ENCODE measurements at regions not wholly inside any gene's neighbourhood (a gene's known extent, or its start where the extent isn't known, plus 50 kb on each side); places are given as distances from the start of the nearest gene placed in this dataset.

DNA sequence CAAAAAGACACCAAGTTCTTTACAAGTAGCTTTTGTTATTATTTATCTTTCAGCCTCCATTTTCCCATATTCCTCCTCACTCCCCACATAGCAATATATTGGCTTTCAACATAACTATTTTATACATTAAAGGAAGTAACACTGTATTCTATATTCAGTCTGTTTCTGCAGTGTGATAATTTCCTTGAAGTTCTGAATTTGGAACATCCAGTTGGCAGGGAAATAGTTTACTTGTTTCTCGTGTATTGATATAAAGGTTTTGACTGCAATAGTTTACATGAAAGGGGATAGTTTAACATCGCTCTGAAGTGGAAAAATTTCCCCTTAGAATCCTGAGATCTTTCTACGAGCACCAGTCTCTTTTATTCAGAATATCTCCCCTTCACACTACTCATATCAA, 341.5 kb upstream of the ANO3 start:
- WGBS, 2 donors, result 81 to 89% methylated on average over 3 of the region's 3 CpGs
- Histone ChIP-seq H3K36me3 (ENCODE audit: control insufficient read depth in 1 of 2, insufficient read depth in 2 of 2, low read length in 1 of 2) (no peaks in the 10 kb centered on the region), H3K4me3 (ENCODE audit: low read length in 2 of 2) (no peak overlapping the region), H3K27me3 (ENCODE audit: control insufficient read depth in 1 of 2, insufficient read depth in 2 of 2, low read length in 1 of 2) (no peaks in the 10 kb centered on the region), H3K4me1 (ENCODE audit: control insufficient read depth in 1 of 2, insufficient read depth in 2 of 2, low read length in 2 of 2) (no peaks in the 10 kb centered on the region), H3K27ac (ENCODE audit: low read depth in 1 of 2, low read length in 2 of 2) (no peak overlapping the region), H3K9me3 (ENCODE audit: control insufficient read depth, low read length) (no peaks in the 10 kb centered on the region)
- DNase-seq (no peak), ATAC-seq (ENCODE audit: low FRiP score) (no peak)
- intact Hi-C loops (cut with DNase I), result no loop called here

DNA sequence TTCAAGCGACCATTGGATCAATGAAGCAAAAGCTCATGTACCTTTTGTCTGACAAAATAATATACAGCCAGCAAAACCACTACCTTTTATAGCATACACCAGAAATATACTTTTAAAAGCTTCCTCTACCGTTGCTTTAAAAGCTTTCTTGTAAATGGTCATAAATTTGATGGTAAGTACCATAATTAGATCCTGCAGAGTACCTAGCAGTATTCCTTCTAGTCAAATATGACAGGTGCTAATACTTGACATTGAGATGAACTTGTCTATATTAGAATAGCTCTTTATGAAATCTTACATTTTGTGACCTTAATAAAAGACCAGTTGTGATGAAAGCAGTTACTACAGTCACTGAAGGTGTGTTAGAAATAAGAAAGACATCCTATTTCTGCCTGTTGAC, 340.5 kb upstream of the ANO3 start:
- no peak for ATAC-seq (ENCODE audit: low FRiP score)
- Histone ChIP-seq H3K4me3 (ENCODE audit: low read length in 2 of 2) (no peak overlapping the region), H3K27me3 (ENCODE audit: control insufficient read depth in 1 of 2, insufficient read depth in 2 of 2, low read length in 1 of 2) (no peaks in the 10 kb centered on the region), H3K27ac (ENCODE audit: low read depth in 1 of 2, low read length in 2 of 2) (no peak overlapping the region), H3K9me3 (ENCODE audit: control insufficient read depth, low read length) (no peaks in the 10 kb centered on the region), H3K36me3 (ENCODE audit: control insufficient read depth in 1 of 2, insufficient read depth in 2 of 2, low read length in 1 of 2) (no peaks in the 10 kb centered on the region), H3K4me1 (ENCODE audit: control insufficient read depth in 1 of 2, insufficient read depth in 2 of 2, low read length in 2 of 2) (no peaks in the 10 kb centered on the region)
- intact Hi-C loops (cut with DNase I), result no loop called here
- 83 to 87% methylated on average over 2 of the region's 2 CpGs for WGBS, 2 donors
- no peak for DNase-seq

DNA sequence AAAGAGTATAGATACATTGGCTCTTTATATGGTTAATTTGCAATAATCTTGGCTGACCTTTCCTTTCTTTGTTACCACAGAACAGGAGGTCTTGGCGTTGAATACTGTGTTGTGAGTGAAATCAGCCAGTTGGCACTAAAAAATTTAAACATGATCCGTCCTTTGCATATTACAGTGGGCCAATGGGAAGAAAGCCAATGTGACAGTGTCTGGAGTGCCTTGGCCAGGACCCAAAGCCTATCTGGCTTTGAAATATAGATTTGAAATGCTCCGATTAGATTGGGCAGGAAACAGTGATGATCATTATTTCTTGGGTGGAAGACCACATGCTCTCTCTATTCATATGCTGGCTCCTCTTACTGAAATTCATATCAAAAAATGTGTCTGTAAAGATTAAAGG, 339.6 kb upstream of the ANO3 start:
- intact Hi-C loops (cut with DNase I), result no loop called here
- WGBS, 2 donors, result 8 to 10% methylated on average over 3 of the region's 3 CpGs

DNA sequence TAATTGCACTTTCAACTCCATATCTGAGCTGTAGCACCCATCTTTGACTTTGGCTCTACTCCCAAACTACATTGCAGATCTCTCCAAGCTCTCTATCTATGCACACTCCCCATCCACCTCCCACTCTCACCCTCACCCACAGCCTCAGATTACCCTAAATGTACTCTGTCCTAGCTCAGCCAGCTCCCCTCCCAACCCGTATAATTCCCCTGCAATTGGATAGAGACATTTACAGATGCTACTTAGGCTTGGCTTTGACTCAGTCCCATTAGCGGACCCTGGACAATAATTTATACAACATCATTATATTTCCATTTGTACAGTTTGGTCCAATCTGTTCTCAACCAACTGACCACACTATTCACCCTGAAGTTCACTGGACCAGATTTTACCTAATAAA, 338.9 kb upstream of the ANO3 start:
- no peak for ATAC-seq (ENCODE audit: low FRiP score)
- intact Hi-C loops (cut with DNase I), result no loop called here
- Histone ChIP-seq H3K27me3 (ENCODE audit: control insufficient read depth in 1 of 2, insufficient read depth in 2 of 2, low read length in 1 of 2) (no peaks in the 10 kb centered on the region), H3K4me1 (ENCODE audit: control insufficient read depth in 1 of 2, insufficient read depth in 2 of 2, low read length in 2 of 2) (no peaks in the 10 kb centered on the region), H3K9me3 (ENCODE audit: control insufficient read depth, low read length) (no peaks in the 10 kb centered on the region), H3K36me3 (ENCODE audit: control insufficient read depth in 1 of 2, insufficient read depth in 2 of 2, low read length in 1 of 2) (no peaks in the 10 kb centered on the region), H3K27ac (ENCODE audit: low read depth in 1 of 2, low read length in 2 of 2) (no peak overlapping the region), H3K4me3 (ENCODE audit: low read length in 2 of 2) (no peak overlapping the region)
- WGBS, 2 donors, result 92 to 98% methylated on average over 2 of the region's 2 CpGs
- no peak for DNase-seq

More for the DNA sequence above, 339.6 kb upstream of the ANO3 start:
- no peaks in the 10 kb centered on the region for H3K27me3 ChIP-seq (ENCODE audit: control insufficient read depth in 1 of 2, insufficient read depth in 2 of 2, low read length in 1 of 2)
- no peak overlapping the region for H3K27ac ChIP-seq (ENCODE audit: low read depth in 1 of 2, low read length in 2 of 2)
- H3K4me1 ChIP-seq (ENCODE audit: control insufficient read depth in 1 of 2, insufficient read depth in 2 of 2, low read length in 2 of 2), result no peaks in the 10 kb centered on the region
- no peak for ATAC-seq (ENCODE audit: low FRiP score)
- DNase-seq, result no peak
- H3K9me3 ChIP-seq (ENCODE audit: control insufficient read depth, low read length), result no peaks in the 10 kb centered on the region
- H3K36me3 ChIP-seq (ENCODE audit: control insufficient read depth in 1 of 2, insufficient read depth in 2 of 2, low read length in 1 of 2), result no peaks in the 10 kb centered on the region
- H3K4me3 ChIP-seq (ENCODE audit: low read length in 2 of 2), result no peak overlapping the region

DNA sequence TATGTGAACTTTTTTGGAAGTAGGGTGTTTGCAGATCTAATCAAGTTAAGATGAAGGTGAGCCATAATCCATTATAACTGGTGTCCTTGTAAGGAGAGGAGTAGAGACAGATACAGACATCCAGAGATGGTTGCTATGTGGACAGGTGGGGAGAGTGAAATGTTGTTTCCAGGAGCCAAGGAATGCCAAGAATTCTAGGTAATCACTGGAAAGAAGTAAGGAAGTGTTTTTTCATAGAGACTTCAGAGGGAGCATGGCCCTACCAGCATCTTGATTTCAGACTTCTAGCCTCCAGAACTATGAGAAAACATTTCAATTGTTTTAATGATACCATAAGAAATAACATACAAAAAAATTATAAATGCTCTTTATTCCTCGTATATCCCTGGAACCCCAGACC, 320.5 kb upstream of the ANO3 start:
- Histone ChIP-seq H3K4me1 (ENCODE audit: control insufficient read depth in 1 of 2, insufficient read depth in 2 of 2, low read length in 2 of 2) (no peaks in the 10 kb centered on the region), H3K9me3 (ENCODE audit: control insufficient read depth, low read length) (no peaks in the 10 kb centered on the region), H3K36me3 (ENCODE audit: control insufficient read depth in 1 of 2, insufficient read depth in 2 of 2, low read length in 1 of 2) (no peaks in the 10 kb centered on the region), H3K27ac (ENCODE audit: low read depth in 1 of 2, low read length in 2 of 2) (no peak overlapping the region), H3K27me3 (ENCODE audit: control insufficient read depth in 1 of 2, insufficient read depth in 2 of 2, low read length in 1 of 2) (no peaks in the 10 kb centered on the region), H3K4me3 (ENCODE audit: low read length in 2 of 2) (no peak overlapping the region)
- intact Hi-C loops (cut with DNase I), result no loop called here
- 41 to 68% methylated on average over 1 of the region's 1 CpG for WGBS, 2 donors
- ATAC-seq (ENCODE audit: low FRiP score), result no peak
- DNase-seq, result no peak

DNA sequence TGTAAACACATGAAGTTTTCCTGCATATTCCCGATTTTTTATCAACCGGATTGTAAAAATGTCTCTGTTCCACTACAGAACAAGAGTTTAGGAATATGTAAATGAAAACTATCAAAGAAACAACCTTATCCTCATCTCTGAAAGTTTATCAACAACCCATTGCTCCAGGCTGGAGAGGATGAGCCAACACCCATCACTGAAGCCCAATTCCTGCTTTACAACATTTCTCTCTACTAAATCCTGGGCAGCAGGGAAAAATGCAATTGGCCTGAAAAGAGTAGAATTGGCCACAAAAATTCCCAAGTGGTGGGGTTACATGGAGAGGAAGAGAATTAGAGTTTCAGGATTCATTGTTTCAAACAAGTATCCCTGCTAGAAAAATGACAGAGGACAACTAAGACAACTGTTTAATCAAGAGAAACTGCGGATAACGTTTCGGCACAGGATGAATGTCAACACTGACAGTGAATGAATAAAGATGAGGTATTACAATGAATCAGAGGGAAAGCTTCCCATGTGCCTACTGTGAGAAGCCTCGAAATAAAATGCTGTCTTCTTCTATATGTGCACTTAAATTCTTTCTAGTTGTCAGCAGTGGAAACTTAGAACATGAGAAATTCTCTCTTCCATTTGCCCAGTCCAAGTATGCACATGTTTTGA, 317.3 kb upstream of the ANO3 start:
- H3K27ac ChIP-seq (ENCODE audit: low read depth in 1 of 2, low read length in 2 of 2), result no peak overlapping the region
- no peaks in the 10 kb centered on the region for H3K4me1 ChIP-seq (ENCODE audit: control insufficient read depth in 1 of 2, insufficient read depth in 2 of 2, low read length in 2 of 2)
- H3K36me3 ChIP-seq (ENCODE audit: control insufficient read depth in 1 of 2, insufficient read depth in 2 of 2, low read length in 1 of 2), result no peaks in the 10 kb centered on the region
- 68 to 72% methylated on average over 6 of the region's 6 CpGs for WGBS, 2 donors
- no peak for ATAC-seq (ENCODE audit: low FRiP score)
- no peak overlapping the region for H3K4me3 ChIP-seq (ENCODE audit: low read length in 2 of 2)
- intact Hi-C loops (cut with DNase I), result no loop called here
- no peaks in the 10 kb centered on the region for H3K27me3 ChIP-seq (ENCODE audit: control insufficient read depth in 1 of 2, insufficient read depth in 2 of 2, low read length in 1 of 2)
- no peak for DNase-seq
- no peaks in the 10 kb centered on the region for H3K9me3 ChIP-seq (ENCODE audit: control insufficient read depth, low read length)

DNA sequence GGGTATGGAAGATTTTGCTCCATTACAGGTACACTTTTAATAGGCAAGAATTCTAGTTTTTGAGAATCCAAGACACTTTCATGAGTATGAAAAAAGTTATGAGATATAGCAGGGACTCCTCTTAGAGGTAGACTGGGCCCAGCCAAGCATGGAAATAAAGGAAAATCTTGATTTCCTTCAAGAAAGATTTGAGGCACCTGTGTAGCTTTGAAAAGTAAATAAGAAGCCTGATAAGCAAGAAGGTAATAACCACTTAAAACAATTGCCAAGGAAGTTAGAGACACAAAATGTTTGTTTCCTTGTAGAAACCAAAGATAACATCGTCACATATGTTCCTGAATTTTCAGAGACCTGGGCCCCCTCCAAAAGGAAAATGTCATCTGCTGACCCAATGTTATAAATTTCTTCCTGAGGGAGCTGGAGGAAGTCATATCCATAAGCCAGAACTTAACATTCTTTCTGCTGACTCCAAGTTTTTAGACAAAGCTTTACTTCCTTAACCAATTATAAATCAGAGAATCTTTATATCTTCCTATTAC, 314.5 kb upstream of the ANO3 start:
- Histone ChIP-seq H3K4me3 (ENCODE audit: low read length in 2 of 2) (no peak overlapping the region), H3K27ac (ENCODE audit: low read depth in 1 of 2, low read length in 2 of 2) (no peak overlapping the region), H3K36me3 (ENCODE audit: control insufficient read depth in 1 of 2, insufficient read depth in 2 of 2, low read length in 1 of 2) (no peaks in the 10 kb centered on the region), H3K4me1 (ENCODE audit: control insufficient read depth in 1 of 2, insufficient read depth in 2 of 2, low read length in 2 of 2) (no peaks in the 10 kb centered on the region), H3K9me3 (ENCODE audit: control insufficient read depth, low read length) (no peaks in the 10 kb centered on the region), H3K27me3 (ENCODE audit: control insufficient read depth in 1 of 2, insufficient read depth in 2 of 2, low read length in 1 of 2) (no peaks in the 10 kb centered on the region)
- no peak for DNase-seq
- WGBS, 2 donors, result 65 to 68% methylated on average over 1 of the region's 1 CpG
- intact Hi-C loops (cut with DNase I), result no loop called here
- ATAC-seq (ENCODE audit: low FRiP score), result no peak

DNA sequence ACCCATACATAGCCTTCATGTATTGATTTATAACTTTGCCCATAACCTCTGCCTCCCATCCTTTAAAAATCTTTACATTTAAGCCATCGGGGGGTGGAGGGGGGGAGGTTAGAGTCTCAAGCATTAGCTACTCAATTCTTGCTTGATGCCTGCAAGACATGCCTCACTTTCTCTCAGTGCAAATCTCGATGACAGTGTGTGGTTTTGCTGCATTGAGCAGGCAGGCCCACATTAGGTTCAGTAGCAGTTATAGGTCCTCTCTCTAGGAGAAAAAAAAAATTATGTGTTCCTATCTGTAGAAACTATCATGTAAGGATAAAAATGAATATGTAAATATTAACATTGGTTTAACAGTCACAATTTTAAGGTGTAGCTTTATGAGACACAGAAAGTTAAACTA, 314.0 kb upstream of the ANO3 start:
- no peak for DNase-seq
- Histone ChIP-seq H3K9me3 (ENCODE audit: control insufficient read depth, low read length) (no peaks in the 10 kb centered on the region), H3K27me3 (ENCODE audit: control insufficient read depth in 1 of 2, insufficient read depth in 2 of 2, low read length in 1 of 2) (no peaks in the 10 kb centered on the region), H3K27ac (ENCODE audit: low read depth in 1 of 2, low read length in 2 of 2) (no peak overlapping the region), H3K36me3 (ENCODE audit: control insufficient read depth in 1 of 2, insufficient read depth in 2 of 2, low read length in 1 of 2) (no peaks in the 10 kb centered on the region), H3K4me3 (ENCODE audit: low read length in 2 of 2) (no peak overlapping the region), H3K4me1 (ENCODE audit: control insufficient read depth in 1 of 2, insufficient read depth in 2 of 2, low read length in 2 of 2) (no peaks in the 10 kb centered on the region)
- no peak for ATAC-seq (ENCODE audit: low FRiP score)
- intact Hi-C loops (cut with DNase I), result no loop called here
- WGBS, 2 donors, result 71 to 78% methylated on average over 2 of the region's 2 CpGs

DNA sequence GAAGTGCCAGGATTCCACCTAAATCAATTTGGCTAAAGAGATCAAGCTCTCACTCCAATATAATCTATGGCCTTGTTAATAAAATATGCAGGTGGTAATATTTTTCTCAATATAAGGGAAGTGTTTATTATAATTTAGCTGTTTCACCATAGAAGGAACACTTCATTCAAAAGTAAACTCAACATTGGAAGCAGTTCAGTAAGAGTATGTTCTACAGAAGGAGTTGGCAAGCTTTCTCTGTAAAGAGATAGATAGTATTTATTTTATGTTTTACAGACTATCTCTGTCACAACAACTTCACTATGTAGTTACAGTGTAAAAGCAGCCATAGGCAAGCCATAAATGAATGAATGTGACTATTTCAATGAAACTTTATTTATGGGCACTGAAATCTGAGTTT, 313.6 kb upstream of the ANO3 start:
- Histone ChIP-seq H3K36me3 (ENCODE audit: control insufficient read depth in 1 of 2, insufficient read depth in 2 of 2, low read length in 1 of 2) (no peaks in the 10 kb centered on the region), H3K27ac (ENCODE audit: low read depth in 1 of 2, low read length in 2 of 2) (no peak overlapping the region), H3K9me3 (ENCODE audit: control insufficient read depth, low read length) (no peaks in the 10 kb centered on the region), H3K27me3 (ENCODE audit: control insufficient read depth in 1 of 2, insufficient read depth in 2 of 2, low read length in 1 of 2) (no peaks in the 10 kb centered on the region), H3K4me3 (ENCODE audit: low read length in 2 of 2) (no peak overlapping the region), H3K4me1 (ENCODE audit: control insufficient read depth in 1 of 2, insufficient read depth in 2 of 2, low read length in 2 of 2) (no peaks in the 10 kb centered on the region)
- no peak for DNase-seq
- intact Hi-C loops (cut with DNase I), result no loop called here
- no peak for ATAC-seq (ENCODE audit: low FRiP score)
